Ishikawa (cell line): ENCODE measurements at regions not wholly inside any gene's neighbourhood (a gene's known extent, or its start where the extent isn't known, plus 50 kb on each side); places are given as distances from the start of the nearest gene placed in this dataset.

Experiments
- CEBPB ChIP-seq: IDR thresholded peaks from 2 replicates; pipeline ENCODE4 v1.6.1; 2012
- CREB1 ChIP-seq: IDR thresholded peaks from 2 replicates; pipeline ENCODE4 v1.6.1; 2012; ENCODE audit warnings: low read depth
- EGR1 ChIP-seq: IDR thresholded peaks from 2 replicates; pipeline ENCODE4 v1.6.1; 2012
- EP300 ChIP-seq: IDR thresholded peaks from 2 replicates; pipeline ENCODE4 v1.6.1; 2012; ENCODE audit warnings: borderline replicate concordance
- FOXM1 ChIP-seq: IDR thresholded peaks from 2 replicates; pipeline ENCODE4 v1.6.1; 2012; ENCODE audit warnings: low read depth, borderline replicate concordance
- MAX ChIP-seq: IDR thresholded peaks from 2 replicates; pipeline ENCODE4 v1.6.1; 2012
- NFIC ChIP-seq: IDR thresholded peaks from 2 replicates; pipeline ENCODE4 v1.6.1; 2012
- RAD21 ChIP-seq: IDR thresholded peaks from 2 replicates; pipeline ENCODE4 v1.6.1; 2012; ENCODE audit warnings: low read depth
- REST ChIP-seq: IDR thresholded peaks from 2 replicates; pipeline ENCODE4 v1.6.1; 2012; ENCODE audit warnings: low read depth, mild to moderate bottlenecking
- TAF1 ChIP-seq: IDR thresholded peaks from 2 replicates; pipeline ENCODE4 v1.6.1; 2012; ENCODE audit warnings: low read depth, mild to moderate bottlenecking
- TCF12 ChIP-seq: IDR thresholded peaks from 2 replicates; pipeline ENCODE4 v1.6.1; 2012; ENCODE audit warnings: low read depth
- TEAD4 ChIP-seq: IDR thresholded peaks from 2 replicates; pipeline ENCODE4 v1.6.1; 2012
- USF1 ChIP-seq: IDR thresholded peaks from 2 replicates; pipeline ENCODE4 v1.6.1; 2012
- YY1 ChIP-seq: IDR thresholded peaks from 2 replicates; pipeline ENCODE4 v1.6.1; 2012; ENCODE audit warnings: low read depth
- ZBTB7A ChIP-seq: IDR thresholded peaks from 2 replicates; pipeline ENCODE4 v1.6.1; 2012; ENCODE audit warnings: low read depth

- TF ChIP-seq CEBPB (no peak), RAD21 (no peak), TCF12 (no peak), CREB1 (no peak), TAF1 (no peak), YY1 (no peak), EP300 (no peak), TEAD4 (no peak), EGR1 (no peak), REST (no peak), FOXM1 (no peak), USF1 (no peak), MAX (no peak)
These were observed 188.4 kb upstream of the LYZL1 start for GRCh38 chr10:29100505-29100904.

GRCh38 chr10:29102233-29102632 lies 186.6 kb upstream of the LYZL1 start:
- TF ChIP-seq CREB1 = no peak
- TF ChIP-seq TAF1 = no peak
- no peak for TF ChIP-seq NFIC
- no peak for TF ChIP-seq TEAD4
- TF ChIP-seq TCF12 = no peak
- no peak for TF ChIP-seq RAD21

- no peak for TF ChIP-seq MAX
- no peak for TF ChIP-seq EP300
- no peak for TF ChIP-seq TAF1
- TF ChIP-seq USF1 = no peak
- no peak for TF ChIP-seq REST
- no peak for TF ChIP-seq RAD21
- TF ChIP-seq TCF12 = no peak
- no peak for TF ChIP-seq TEAD4
- no peak for TF ChIP-seq YY1
- no peak for TF ChIP-seq CREB1
- TF ChIP-seq ZBTB7A = no peak
- no peak for TF ChIP-seq EGR1
- no peak for TF ChIP-seq NFIC
- no peak for TF ChIP-seq FOXM1
- TF ChIP-seq CEBPB = no peak
These were observed 186.2 kb upstream of the LYZL1 start for GRCh38 chr10:29102636-29103035.

GRCh38 chr10:29104661-29105399 lies 184.0 kb upstream of the LYZL1 start:
- TF ChIP-seq CEBPB (no peak), CREB1 (no peak), TEAD4 (no peak), EP300 (no peak), RAD21 (no peak), ZBTB7A (no peak), MAX (no peak), USF1 (no peak), TAF1 (no peak), YY1 (no peak), REST (no peak), NFIC (no peak), FOXM1 (no peak), EGR1 (no peak), TCF12 (no peak)
